ENCODE measurements at regions not wholly inside any gene's neighbourhood (a gene's known extent, or its start where the extent isn't known, plus 50 kb on each side); places are given as distances from the start of the nearest gene placed in this dataset.

DNA sequence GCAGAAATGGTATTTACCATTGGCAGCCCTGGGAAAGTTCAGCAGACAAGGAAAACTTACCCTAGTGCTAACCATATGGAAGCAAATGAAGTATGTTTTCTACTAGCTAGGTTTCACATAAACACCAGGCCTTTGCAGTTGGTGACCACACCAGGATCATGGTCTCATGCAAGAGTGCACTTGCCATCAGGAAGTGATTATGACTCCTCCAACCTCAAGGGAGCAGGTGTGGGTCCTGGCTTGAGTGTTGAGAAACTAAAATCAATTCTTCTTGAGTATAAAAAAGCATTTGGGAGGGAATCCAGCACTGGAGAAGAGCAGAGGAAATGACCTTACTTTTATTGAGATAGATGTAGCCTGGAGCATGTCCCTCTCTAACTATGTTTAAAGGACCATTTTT lies 56.8 kb upstream of the SPAG16 start:
- TF ChIP-seq, protein P1, sequence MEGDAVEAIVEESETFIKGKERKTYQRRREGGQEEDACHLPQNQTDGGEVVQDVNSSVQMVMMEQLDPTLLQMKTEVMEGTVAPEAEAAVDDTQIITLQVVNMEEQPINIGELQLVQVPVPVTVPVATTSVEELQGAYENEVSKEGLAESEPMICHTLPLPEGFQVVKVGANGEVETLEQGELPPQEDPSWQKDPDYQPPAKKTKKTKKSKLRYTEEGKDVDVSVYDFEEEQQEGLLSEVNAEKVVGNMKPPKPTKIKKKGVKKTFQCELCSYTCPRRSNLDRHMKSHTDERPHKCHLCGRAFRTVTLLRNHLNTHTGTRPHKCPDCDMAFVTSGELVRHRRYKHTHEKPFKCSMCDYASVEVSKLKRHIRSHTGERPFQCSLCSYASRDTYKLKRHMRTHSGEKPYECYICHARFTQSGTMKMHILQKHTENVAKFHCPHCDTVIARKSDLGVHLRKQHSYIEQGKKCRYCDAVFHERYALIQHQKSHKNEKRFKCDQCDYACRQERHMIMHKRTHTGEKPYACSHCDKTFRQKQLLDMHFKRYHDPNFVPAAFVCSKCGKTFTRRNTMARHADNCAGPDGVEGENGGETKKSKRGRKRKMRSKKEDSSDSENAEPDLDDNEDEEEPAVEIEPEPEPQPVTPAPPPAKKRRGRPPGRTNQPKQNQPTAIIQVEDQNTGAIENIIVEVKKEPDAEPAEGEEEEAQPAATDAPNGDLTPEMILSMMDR (conservative IDR thresholded peaks at IDR 0.05; ENCODE audit: low read length), result no peak
- no peak for TF ChIP-seq EZH2phosphoT487 (IDR thresholded peaks at IDR 0.05; ENCODE audit: borderline replicate concordance)

Data from Loucy (cell line).